ENCODE measurements at regions not wholly inside any gene's neighbourhood (a gene's known extent, or its start where the extent isn't known, plus 50 kb on each side); places are given as distances from the start of the nearest gene placed in this dataset.

- TF ChIP-seq YY1 (IDR thresholded peaks at IDR 0.05; ENCODE audit: insufficient read depth, insufficient read length) (no peak), ZNF274 (IDR thresholded peaks at IDR 0.05; ENCODE audit: low read depth, low read length) (no peak), SUZ12 (IDR thresholded peaks at IDR 0.05; ENCODE audit: extremely low read depth, insufficient read depth, insufficient read length) (no peak)
These were observed 82.6 kb downstream of the C18orf54 start for GRCh38 chr18:54440292-54440691.

Data from NT2/D1 (cell line).